WERI-Rb-1 (cell line): ENCODE measurements at regions not wholly inside any gene's neighbourhood (a gene's known extent, or its start where the extent isn't known, plus 50 kb on each side); places are given as distances from the start of the nearest gene placed in this dataset.

Source experiments
- DNase-seq: peaks from one replicate; pipeline ENCODE4 v3.0.0-alpha.2; 2020
- H3K27ac ChIP-seq: fragments of 250-450 bp; sonication (Bioruptor Pico); 2 replicates; pipeline ENCODE4 v1.5.1; 2020; ENCODE audit warnings: mild to moderate bottlenecking, moderate library complexity
- H3K27me3 ChIP-seq: fragments of 250-450 bp; sonication (Bioruptor Pico); 2 replicates; pipeline ENCODE4 v1.5.1; 2021; ENCODE audit warnings: mild to moderate bottlenecking, low read depth, moderate library complexity; ENCODE audit not compliant: insufficient read depth, severe bottlenecking
- H3K36me3 ChIP-seq: fragments of 250-450 bp; sonication (Bioruptor Pico); 2 replicates; pipeline ENCODE4 v1.5.1; 2020; ENCODE audit warnings: mild to moderate bottlenecking, moderate library complexity
- H3K4me3 ChIP-seq: 2 replicates; pipeline ENCODE4 v1.5.1; 2011; ENCODE audit warnings: low read depth, mild to moderate bottlenecking, control low read depth, low read length
- H3K9me3 ChIP-seq: fragments of 250-450 bp; sonication (Bioruptor Pico); 2 replicates; pipeline ENCODE4 v1.5.1; 2021; ENCODE audit warnings: mild to moderate bottlenecking, moderate library complexity; ENCODE audit not compliant: severe bottlenecking
- CTCF ChIP-seq: IDR thresholded peaks from 2 replicates; pipeline ENCODE4 v1.5.1; 2011; ENCODE audit warnings: low read depth, mild to moderate bottlenecking, control low read depth, inconsistent platforms, low read length

- Histone ChIP-seq H3K36me3 (no peaks in the 10 kb centered on the region), H3K4me3 (no peak overlapping the region), H3K27me3 (no peaks in the 10 kb centered on the region), H3K27ac (no peak overlapping the region), H3K9me3 (no peaks in the 10 kb centered on the region)
- TF ChIP-seq CTCF: no peak
- no peak for DNase-seq
These were observed 1499.0 kb downstream of the EFNA5 start for GRCh38 chr5:106171708-106172107.

GRCh38 chr5:106171132-106171531 lies 1499.6 kb downstream of the EFNA5 start:
- H3K9me3 ChIP-seq: no peaks in the 10 kb centered on the region
- no peak for DNase-seq
- no peaks in the 10 kb centered on the region for H3K27me3 ChIP-seq
- no peak overlapping the region for H3K27ac ChIP-seq
- no peaks in the 10 kb centered on the region for H3K36me3 ChIP-seq
- TF ChIP-seq CTCF: no peak
- H3K4me3 ChIP-seq: no peak overlapping the region

- Histone ChIP-seq H3K27ac (no peak overlapping the region), H3K9me3 (no peaks in the 10 kb centered on the region), H3K27me3 (no peaks in the 10 kb centered on the region), H3K4me3 (no peak overlapping the region), H3K36me3 (no peaks in the 10 kb centered on the region)
- TF ChIP-seq CTCF: no peak
- no peak for DNase-seq
These were observed 1503.0 kb downstream of the EFNA5 start for GRCh38 chr5:106167766-106168165.

GRCh38 chr5:106163233-106163632 lies 1507.5 kb downstream of the EFNA5 start:
- H3K27ac ChIP-seq: no peak overlapping the region
- H3K27me3 ChIP-seq: no peaks in the 10 kb centered on the region
- DNase-seq: no peak
- no peaks in the 10 kb centered on the region for H3K9me3 ChIP-seq
- no peaks in the 10 kb centered on the region for H3K36me3 ChIP-seq
- no peak overlapping the region for H3K4me3 ChIP-seq
- TF ChIP-seq CTCF: no peak

- H3K4me3 ChIP-seq: no peak overlapping the region
- no peak for TF ChIP-seq CTCF
- DNase-seq: no peak
- H3K27ac ChIP-seq: no peak overlapping the region
- no peaks in the 10 kb centered on the region for H3K9me3 ChIP-seq
- no peaks in the 10 kb centered on the region for H3K27me3 ChIP-seq
- H3K36me3 ChIP-seq: no peaks in the 10 kb centered on the region
These were observed 1511.1 kb downstream of the EFNA5 start for GRCh38 chr5:106159616-106160015.

GRCh38 chr5:106154280-106154716 lies 1516.4 kb downstream of the EFNA5 start:
- H3K9me3 ChIP-seq: no peaks in the 10 kb centered on the region
- H3K4me3 ChIP-seq: no peak overlapping the region
- DNase-seq: no peak
- no peak overlapping the region for H3K27ac ChIP-seq
- no peaks in the 10 kb centered on the region for H3K36me3 ChIP-seq
- H3K27me3 ChIP-seq: no peaks in the 10 kb centered on the region
- no peak for TF ChIP-seq CTCF
